NCI-H2029 (cell line): ENCODE measurements at regions not wholly inside any gene's neighbourhood (a gene's known extent, or its start where the extent isn't known, plus 50 kb on each side); places are given as distances from the start of the nearest gene placed in this dataset.
A peak's percentile ranks its signal among the peaks of the same experiment; 100 is the strongest.

Experiments
- DNase-seq: peaks from one replicate; lab custom pipeline; 2025; lab: John Stamatoyannopoulos, UW

DNA sequence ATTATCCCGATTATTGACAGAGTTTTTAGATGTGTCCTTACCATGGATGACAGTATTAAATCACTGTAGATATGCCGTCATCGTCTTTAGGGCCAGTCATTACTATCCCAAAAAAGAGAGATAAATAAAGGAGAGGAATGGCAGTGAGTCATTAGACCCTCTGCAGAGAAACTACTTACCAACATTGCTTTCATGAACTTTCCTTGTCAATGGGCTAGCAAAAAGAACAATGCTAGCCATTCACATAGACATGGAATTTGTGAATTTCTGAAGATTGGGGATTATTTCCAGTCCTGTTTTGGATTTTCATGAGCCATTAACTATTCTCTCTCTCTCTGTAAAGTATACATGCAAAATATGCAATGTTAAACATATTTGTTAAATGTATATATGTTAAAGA lies 319.4 kb upstream of the FANCL start:
- DNase-seq = no peak

DNA sequence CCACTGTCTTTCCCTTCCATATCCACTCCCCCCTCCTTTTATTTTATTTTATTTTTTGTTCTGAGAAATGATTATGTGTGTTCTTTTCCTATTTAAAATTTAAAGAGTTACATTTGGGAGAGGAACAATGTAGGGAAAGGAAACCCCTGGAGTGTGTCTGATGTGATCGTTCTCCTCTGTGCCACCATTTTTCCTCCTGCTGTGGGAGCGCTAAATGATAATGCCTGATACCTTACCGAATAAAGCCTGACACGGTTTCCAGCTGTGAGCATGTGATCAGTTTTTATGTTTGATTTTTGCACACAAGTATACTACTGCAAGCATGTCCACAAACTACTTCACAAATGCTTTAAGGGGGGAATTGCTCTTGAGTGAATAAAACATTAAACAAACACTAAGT lies 317.8 kb upstream of the FANCL start:
- no peak for DNase-seq

DNA sequence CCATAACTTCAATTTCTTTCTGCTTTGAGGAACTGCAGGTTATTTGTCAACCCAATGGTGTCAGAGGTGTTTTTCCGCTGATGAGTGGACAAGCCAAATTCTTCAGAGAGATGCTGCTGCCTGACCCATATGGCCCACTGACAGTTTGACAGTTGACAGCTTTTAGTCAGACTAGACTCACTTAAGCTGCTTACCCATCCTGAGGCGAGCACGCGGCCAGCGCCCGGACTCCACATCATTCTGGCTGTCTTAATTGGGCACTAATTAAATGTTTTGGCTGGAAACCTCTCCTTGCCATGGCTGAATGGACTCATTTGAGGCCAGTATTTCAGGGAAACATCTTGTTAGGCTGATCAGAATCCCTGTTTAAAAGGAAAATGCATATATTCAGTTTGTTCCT lies 316.1 kb upstream of the FANCL start:
- no peak for DNase-seq

DNA sequence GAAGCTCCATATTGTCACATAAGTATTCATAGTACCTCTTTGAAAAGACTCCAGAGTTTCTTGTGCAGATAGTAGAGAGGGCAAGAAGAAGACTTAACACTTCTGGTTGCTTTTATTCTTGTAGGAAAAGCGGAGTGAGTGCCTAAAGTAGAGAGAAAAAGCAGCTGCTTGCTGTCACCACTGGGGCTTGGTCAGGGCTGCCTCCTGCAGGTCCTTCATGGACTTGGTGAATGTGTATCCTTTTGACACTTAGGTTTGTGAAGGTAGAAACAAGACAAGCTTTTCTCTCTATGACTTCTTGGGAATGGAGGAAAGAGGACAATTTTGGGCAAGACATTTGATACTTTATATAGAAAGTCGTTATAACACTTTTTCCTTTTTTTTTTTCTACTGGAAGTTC lies 312.8 kb upstream of the FANCL start:
- DNase-seq = peak; percentile 3

DNA sequence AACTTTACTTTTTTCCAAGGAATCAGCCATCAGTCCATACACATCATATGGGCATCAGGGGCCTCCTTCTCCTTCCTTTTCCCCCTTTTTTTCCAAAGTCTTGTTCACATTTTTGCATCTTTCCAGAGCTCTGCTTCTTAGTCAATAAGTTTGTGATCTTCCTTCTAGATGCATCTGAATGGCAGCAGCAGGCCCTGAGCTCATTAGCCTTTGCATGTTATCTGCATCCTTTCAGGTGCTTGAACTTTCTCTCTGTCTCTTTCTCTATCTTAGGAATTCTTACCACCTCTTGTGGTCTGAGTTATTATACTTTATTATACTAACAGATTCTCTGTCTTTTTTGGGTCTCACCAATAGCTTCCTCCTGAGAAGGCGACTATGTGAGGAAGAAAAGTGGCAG lies 312.4 kb upstream of the FANCL start:
- no peak for DNase-seq

DNA sequence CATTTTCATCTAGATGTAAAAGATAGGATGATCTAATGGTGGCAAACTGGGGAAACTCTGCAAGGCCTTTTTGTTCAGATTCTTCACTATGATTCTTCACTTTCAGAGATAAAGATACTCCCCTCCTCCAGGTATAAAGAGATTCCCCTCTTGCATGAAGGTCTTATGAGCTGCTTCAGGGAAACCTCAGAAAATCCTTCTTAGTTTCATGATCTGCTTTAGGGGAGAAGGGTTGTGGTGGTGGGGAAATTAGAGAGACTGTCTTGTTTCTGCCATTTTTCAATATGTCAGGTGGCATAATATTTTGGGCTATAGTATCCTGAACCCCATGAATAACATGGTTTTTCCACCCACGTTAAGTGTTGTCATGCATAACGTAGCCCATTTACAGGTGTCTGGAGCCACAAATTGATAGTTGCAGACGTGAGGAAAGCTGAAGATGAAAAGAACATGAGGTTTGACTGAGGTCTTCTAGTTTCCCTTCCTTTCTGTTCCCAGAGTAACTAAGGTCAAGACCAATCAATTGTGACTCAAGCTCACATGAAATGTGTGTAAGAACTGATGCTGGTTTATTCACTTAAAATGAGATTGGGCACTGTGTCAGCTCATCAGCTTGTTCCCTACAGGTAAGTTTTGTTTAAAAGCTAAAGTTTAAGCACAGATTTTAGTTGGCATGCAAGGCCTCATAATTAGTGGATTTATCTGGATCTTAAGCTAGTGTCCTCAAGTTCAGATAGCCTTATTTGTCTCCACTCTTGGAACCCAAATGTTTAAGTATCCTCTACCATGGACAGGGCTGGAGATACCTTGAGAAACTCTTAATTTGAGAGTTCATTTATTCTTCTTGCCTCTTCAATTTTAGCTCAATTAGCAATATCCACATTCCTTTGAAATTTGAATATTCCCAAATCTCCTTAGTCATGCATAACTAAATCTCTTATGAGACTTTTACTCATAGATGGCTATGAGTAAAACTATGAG lies 304.5 kb upstream of the FANCL start:
- DNase-seq = no peak

DNA sequence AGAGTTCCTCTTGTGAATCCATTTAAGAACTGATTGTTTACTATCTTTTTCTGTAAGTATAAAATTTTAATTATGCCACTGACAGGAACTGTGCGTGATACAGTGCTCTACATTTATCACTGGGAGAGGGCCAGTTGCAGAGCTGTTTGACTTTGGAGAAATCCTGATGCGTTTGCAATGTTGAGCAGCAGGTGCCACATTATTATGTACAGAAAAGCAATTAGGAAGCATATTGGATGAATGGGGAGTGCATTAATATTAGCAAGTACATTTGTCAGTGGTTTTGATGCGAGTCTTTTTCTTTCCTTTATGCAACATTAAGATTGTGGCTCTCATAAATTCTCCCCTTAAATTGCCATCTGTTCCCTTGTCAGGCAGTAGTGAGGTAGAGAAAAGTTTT lies 302.3 kb upstream of the FANCL start:
- no peak for DNase-seq

DNA sequence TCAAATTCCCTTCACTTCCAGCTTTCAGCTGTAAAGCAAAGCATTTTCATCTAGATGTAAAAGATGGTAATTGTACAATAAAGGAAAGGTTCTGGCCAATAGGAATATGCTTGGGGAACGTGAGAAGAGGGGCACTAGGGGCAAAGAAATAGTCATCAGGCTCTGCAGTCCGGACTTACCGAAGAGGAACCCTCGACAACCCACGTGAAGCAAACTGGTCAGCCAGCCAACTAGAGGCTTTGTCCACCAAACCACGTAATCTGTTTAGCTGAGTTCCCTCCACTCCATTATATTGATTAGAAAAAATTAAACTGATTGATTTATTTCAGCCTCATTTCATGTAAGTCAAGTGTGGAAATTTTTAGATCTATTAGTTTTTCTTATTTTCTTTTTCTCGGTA lies 300.4 kb upstream of the FANCL start:
- DNase-seq = no peak

DNA sequence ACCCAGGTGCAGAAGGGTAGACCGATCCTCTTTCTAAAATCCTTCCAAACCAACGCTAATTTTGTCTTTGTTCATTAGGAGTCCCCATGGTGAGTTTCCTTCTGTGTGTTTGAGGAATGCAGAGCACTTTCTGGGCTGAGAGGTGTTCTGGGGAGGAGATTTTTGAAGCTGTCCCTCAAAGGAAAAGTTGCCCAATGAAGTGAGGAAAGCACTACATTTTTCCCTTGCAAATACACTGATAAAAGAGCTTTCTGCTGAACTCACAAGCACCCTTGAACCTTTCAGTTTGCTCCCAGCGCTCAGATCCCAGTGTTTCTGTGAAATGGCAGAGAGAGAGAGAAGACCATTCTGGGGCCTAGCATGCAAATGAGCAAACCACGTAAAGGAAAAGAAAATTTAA lies 299.6 kb upstream of the FANCL start:
- DNase-seq = no peak

DNA sequence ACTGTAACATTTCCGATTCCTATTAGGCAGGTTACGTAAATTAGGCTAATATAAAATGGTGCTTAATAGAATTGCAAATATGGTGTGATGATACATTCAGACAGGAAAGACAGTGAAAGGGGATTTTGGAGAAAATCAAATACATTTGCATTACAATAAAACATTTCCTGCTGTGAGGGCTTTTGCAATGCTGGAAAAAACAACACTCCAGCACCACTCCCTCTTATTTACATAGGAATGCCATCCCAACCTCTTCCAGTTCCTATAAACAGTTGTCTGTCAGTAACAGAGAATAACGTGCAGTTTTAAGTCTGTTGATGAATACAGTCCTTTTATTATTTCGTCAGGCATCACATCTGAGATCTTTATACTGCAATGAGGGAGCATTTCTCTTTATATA lies 298.8 kb upstream of the FANCL start:
- peak; percentile 31 for DNase-seq

DNA sequence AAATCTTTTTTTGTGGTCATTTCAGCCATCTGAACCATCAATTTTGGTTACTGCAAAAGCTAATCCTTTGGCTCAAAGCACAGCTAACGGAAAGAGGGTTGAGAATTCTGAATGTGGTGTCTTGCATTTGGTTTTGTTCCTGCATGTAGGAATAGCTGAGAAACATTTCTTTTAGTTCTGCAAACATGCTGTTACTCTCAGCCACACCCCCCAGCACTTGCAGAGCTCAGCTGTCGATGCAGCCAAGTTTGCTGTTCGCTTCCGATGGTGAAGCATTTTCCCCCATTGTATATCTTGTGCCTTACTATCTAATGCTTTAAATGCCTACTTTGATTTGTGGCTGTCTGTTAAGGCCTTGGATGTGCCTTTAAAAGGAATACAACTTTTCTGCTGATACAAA lies 294.9 kb upstream of the FANCL start:
- DNase-seq = no peak

DNA sequence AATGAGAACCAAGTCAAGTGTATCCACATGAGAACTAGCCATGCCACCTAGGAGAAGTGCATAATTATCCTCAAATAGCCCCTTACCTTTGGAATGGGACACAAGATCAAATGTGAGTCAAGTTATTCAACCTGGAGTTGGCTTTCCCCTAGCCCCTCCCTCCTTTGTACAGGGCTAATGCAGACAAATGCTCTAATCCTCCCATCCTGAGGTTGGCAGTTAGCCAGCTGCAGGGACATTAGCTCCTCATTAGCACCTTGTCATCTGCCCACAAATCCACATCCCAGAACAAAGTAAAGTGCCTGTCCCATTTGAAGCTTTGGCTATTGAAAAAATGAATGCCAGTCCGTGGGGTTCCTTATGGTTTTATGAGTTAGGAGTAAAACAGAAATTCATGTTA lies 294.1 kb upstream of the FANCL start:
- peak; percentile 32 for DNase-seq

DNA sequence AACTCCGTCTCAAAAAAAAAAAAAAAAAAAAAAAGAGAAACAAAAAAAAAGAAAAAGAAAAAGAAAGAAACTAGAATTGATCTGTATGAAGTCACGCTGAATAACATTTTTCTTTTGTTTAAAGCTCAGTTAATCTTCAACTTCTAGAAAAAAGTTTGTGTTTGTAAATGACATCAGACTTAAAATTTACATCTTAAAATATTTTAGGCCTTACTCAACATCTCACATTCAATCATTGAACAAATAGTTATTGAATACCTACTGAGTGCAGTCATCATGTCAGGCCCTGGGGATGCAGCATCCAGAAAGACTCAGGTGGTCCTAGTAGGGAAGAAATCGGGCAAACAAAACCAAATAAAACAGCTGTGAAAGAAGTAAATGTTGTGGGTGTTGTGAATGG lies 292.3 kb upstream of the FANCL start:
- no peak for DNase-seq

DNA sequence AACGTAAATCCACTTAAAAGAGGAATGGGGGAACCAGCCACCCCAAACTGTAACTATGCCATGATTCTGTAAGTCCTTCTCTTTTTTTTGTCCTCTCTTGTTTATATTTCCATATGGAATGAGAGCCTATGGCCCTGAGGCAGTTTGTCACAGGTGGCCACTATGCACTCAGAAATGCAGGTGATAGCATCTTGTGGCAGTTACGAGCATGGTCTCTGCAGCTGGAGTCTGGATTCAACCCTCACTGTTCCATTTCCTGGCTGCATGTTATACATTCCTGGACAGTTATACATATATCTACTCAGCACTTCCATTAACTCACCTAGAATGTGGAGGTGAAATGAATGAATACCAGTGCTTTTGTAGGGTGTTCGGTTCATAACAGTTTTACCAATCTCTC lies 291.5 kb upstream of the FANCL start:
- DNase-seq = no peak

DNA sequence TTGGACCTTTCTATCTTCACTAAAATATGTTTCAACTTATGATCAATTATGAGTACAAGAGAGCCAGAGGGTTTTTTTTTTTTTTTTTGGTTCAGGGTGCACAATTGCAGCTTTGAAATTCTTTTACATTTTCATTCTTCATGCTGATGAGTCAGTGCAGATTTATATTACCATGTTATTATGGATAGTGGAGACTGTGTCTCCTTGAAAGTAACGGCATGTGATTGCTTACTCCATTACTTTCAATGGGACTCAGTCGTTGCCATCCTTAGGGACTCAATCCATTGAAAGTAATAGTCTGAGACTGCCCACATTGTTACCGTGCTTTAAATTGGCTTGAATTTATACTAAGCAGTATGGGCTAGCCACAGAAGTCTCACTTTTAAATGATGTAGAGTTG lies 286.5 kb upstream of the FANCL start:
- no peak for DNase-seq

DNA sequence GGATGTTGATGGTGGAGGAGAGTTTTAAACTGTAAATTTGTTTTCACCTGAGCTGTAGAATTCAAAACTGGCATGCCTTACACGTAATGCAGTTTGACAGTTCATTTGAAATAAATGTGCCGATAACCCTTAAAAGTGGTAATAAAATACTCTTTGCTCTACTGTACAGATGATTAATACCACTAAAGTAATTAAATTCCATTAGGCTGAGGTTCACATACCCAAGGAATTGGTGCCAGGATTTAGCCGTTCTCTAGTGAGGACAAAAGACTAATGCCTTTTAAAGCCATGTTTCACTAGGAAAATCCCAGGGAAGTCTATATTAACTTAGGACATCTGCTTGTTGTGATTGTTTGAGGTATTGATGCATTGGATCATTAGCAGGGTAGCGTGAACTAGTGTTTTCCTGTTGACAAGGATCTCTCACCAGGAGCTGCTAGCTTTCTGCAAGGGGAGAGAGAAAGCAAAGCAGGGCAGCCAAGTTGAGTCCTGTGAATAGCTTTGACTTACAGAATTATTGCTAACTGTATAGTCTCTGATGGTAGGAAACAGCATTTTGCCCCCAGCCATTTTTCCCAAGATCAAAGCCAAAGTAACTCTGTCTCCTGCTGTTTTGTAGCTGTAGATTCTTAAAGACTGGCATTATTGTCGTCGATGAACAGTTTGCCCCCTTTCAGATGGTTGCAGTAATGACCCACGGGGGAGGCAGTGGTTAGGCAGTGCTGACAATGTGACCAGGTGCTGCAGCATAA lies 280.9 kb upstream of the FANCL start:
- DNase-seq = peak; percentile 12

DNA sequence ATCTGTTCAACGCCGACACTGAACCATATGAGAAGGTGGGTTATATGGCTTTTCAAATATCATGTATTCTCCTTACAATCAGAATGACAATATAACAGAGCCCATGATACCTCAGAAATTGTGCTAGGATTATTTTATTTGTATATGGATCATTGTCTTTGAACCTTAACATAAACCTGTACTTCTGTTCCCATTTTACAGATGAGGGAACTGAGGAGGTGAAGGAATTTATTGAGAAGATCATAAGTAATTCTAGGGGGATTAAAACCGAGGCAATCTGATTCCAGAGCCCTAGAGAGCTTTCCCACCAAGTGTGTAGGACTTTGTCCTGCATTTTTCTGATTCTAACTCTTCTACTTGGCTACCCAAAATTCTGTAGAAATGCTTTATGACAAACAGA lies 279.8 kb upstream of the FANCL start:
- DNase-seq = no peak

DNA sequence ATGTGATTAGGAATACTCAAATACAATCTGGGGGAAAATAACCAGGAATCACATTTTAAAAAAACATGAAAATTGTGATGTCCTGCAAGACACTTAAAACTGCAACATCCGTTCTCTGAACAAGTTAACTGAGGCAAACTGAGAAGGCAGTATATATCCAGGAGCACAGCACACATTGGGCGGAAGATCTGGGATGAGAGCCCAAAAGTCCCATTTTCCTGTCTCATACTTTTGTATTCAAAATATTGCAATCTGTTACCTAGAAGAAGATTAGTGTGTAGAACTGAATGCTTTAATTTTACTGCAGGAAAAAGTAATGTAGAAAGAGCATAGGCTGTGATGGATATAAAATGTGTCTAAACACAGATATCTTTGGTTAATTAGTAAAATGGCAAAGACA lies 276.8 kb upstream of the FANCL start:
- DNase-seq = no peak

DNA sequence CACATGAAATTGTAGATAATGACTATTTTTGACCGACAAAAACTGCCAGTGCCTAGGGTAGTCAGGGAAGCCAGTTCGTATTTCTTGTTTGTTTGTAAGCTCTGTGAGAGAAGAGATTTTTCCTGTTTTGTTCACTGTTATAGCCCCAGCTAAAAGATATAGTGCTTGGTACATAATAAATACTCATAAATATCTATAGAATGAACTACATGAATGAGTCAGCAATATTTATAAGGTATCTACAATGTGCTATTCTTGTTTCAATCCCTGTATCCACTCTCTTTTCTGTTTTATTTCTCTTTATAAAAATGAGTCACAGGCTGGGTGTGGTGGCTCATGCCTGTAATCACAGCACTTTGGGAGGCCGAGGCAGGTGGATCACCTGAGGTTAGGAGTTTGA lies 275.6 kb upstream of the FANCL start:
- no peak for DNase-seq

DNA sequence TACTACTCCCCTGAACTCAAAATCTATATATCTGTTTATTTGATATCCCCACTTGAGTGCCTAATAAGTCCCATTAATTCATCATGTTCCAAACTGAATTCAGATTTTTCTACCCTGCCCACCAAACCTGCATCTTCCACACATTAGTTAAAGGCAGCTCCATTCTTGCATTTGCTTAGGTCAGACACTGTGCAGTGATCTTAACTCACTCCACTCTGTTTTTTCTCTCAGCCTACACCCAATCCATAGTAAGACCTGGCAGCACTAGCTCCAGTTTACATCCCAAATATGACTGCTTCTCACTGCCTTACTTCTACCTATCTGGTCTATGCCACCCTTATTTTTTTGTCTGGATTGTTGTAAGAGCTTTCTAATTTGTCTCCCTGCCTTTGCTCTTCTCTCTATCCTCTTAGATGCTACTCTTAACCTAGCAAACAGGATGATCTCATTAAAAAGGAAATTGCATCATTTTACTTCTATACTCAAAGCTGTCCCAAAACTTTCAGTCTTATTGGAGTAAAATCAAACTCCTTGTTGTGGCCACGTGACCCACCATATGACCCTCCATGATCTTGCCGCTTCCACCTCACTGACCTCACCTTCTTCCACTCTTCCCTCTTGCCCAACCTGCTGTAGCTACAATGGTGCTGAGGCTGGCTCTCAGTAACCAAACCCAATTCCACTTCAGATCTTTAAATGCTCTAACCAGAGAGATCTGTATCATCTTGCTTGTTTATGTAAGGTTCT lies 274.9 kb upstream of the FANCL start:
- no peak for DNase-seq

DNA sequence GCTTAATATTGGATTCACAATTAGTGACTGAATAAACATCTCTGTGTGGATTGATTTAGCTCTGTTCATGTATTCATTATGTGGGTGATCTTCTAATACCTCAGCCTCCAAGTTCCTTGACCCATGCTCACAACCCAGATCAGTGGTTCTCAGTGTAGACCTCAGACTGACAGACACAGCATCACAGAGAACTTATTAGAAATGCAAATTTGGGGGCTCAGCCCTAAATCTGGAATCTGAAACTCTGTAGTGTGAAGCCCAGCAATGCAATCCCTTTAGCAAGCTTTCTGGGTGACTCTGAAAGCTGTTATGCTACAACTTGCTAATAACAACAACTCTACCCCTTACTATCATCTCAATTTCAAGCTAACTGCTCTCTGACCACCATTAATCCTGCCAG lies 273.1 kb upstream of the FANCL start:
- no peak for DNase-seq

DNA sequence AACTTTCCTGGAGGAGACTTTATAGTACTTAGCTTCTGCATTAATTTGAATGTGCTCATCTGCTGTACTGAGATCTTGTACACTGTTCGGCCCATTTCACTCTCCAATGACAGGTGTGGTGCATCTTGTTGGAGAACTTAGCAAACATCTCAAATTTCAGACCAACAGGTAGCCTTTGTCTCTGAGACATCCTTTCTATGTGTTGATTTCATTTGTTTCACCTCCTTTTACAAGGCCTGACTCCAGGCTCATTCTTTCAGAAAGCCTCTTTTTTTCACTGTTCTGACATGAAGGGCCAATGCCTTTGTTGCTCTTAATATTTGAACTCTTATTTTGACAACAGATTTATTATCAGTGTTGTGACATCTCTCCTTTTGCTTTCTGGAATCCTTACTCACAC lies 271.8 kb upstream of the FANCL start:
- peak; percentile 58 for DNase-seq

DNA sequence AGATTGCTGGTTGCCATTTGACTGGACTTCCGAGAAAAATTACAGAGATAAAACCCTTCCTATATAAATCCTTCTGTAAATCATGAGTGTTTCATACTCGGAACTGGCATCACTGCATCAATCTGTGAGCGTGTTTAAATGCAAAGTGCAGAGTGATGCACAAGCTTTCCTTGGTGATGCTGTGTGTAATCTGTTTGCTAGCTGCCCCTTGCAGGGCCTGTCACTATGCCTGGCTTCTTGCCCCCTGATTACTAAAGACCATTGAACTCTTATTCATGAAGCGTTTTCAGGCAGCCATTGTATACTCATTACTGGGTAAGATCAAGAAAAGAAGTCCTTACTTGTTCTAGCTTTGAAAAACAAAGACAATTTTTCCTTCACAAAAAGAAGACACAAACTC lies 266.9 kb upstream of the FANCL start:
- DNase-seq = no peak
